WTC11 (cell line): ENCODE measurements at regions not wholly inside any gene's neighbourhood (a gene's known extent, or its start where the extent isn't known, plus 50 kb on each side); places are given as distances from the start of the nearest gene placed in this dataset.
"Not testable (repeated sequence)": the region's sequence is repeated elsewhere in the genome, so short reads cannot be mapped to it uniquely, and the experiment has no call there.

Source experiments
- ATAC-seq: fragments of 200-7000 bp; cut with Tn5 transposase; 2 replicates; pipeline ENCODE4 v1.10.0; 2021; ENCODE audit warnings: mild to moderate bottlenecking, moderate library complexity
- CTCF ChIA-PET: fragments of 300-600 bp; sonication (Branson Sonifier 250); formaldehyde crosslinking; loops from one replicate; lab custom pipeline; 2021; ENCODE audit warnings: antibody characterized with exemption; lab: Charles Lee
- POLR2A ChIA-PET: fragments of 350-600 bp; sonication (Branson Sonifier 250); formaldehyde crosslinking; loops from one replicate; lab custom pipeline; 2021; ENCODE audit warnings: antibody characterized with exemption; lab: Charles Lee
- DNase-seq: peaks from one replicate; pipeline ENCODE4 v3.0.0; 2021; ENCODE audit warnings: low spot score
- H3K27ac Mint-ChIP-seq: 2 replicates; pipeline ENCODE4 v1.8.0; 2021; ENCODE audit warnings: mixed read lengths
- H3K27me3 Mint-ChIP-seq: 2 replicates; pipeline ENCODE4 v1.8.0; 2021; ENCODE audit warnings: low read depth, mild to moderate bottlenecking, moderate library complexity, mixed read lengths
- H3K36me3 Mint-ChIP-seq: 2 replicates; pipeline ENCODE4 v1.8.0; 2021; ENCODE audit warnings: mixed read lengths
- H3K4me1 Mint-ChIP-seq: 2 replicates; pipeline ENCODE4 v1.8.0; 2022; ENCODE audit warnings: mixed read lengths
- H3K4me3 Mint-ChIP-seq: 2 replicates; pipeline ENCODE4 v1.8.0; 2021; ENCODE audit warnings: mild to moderate bottlenecking, moderate library complexity, mixed read lengths
- H3K9me3 Mint-ChIP-seq: 2 replicates; pipeline ENCODE4 v1.8.0; 2021; ENCODE audit warnings: mixed read lengths
- ARID4B ChIP-seq: sonication (generic); formaldehyde crosslinking; IDR thresholded peaks from 2 replicates; pipeline ENCODE4 v1.8.0; 2023; ENCODE audit warnings: missing genetic modification reagents, mild to moderate bottlenecking, borderline replicate concordance
- ATF3 ChIP-seq: sonication (generic); formaldehyde crosslinking; conservative IDR thresholded peaks from 2 replicates; pipeline ENCODE4 v1.8.1; 2022; ENCODE audit warnings: mild to moderate bottlenecking, missing genetic modification reagents
- CREB1 ChIP-seq: sonication (generic); formaldehyde crosslinking; IDR thresholded peaks from 2 replicates; pipeline ENCODE4 v1.8.0; 2023; ENCODE audit warnings: mild to moderate bottlenecking, missing genetic modification reagents
- E2F4 ChIP-seq: sonication (generic); formaldehyde crosslinking; IDR thresholded peaks from 2 replicates; pipeline ENCODE4 v1.8.1; 2022; ENCODE audit warnings: low read depth, mild to moderate bottlenecking, moderate library complexity, missing genetic modification reagents, borderline replicate concordance
- ELF4 ChIP-seq: sonication (generic); formaldehyde crosslinking; IDR thresholded peaks from 2 replicates; pipeline ENCODE4 v1.8.1; 2022; ENCODE audit warnings: low read depth, mild to moderate bottlenecking, moderate library complexity, missing genetic modification reagents
- FOXJ3 ChIP-seq: sonication (generic); formaldehyde crosslinking; IDR thresholded peaks from 2 replicates; pipeline ENCODE4 v1.9.0; 2021; ENCODE audit warnings: missing genetic modification reagents, mild to moderate bottlenecking, borderline replicate concordance
- IRF2 ChIP-seq: sonication (generic); formaldehyde crosslinking; IDR thresholded peaks from 2 replicates; pipeline ENCODE4 v1.8.0; 2022; ENCODE audit warnings: low read depth, missing genetic modification reagents, borderline replicate concordance
- MAX ChIP-seq: sonication (generic); formaldehyde crosslinking; IDR thresholded peaks from 2 replicates; pipeline ENCODE4 v1.8.0; 2022; ENCODE audit warnings: mild to moderate bottlenecking, missing genetic modification reagents
- NR2C2 ChIP-seq: sonication (generic); formaldehyde crosslinking; IDR thresholded peaks from 2 replicates; pipeline ENCODE4 v1.8.0; 2022; ENCODE audit warnings: mild to moderate bottlenecking, missing genetic modification reagents
- OVOL2 ChIP-seq: fragments of 250-450 bp; sonication (Bioruptor Pico); IDR thresholded peaks from 2 replicates; pipeline ENCODE4 v1.9.0; 2021; ENCODE audit warnings: mild to moderate bottlenecking, borderline replicate concordance
- PRRX2 ChIP-seq: fragments of 250-450 bp; sonication (Bioruptor Pico); IDR thresholded peaks from 2 replicates; pipeline ENCODE4 v1.8.0; 2021; ENCODE audit warnings: mild to moderate bottlenecking
- RORB ChIP-seq: fragments of 250-450 bp; sonication (Bioruptor Pico); IDR thresholded peaks from 2 replicates; pipeline ENCODE4 v1.9.0; 2021; ENCODE audit warnings: mild to moderate bottlenecking
- SMAD4 ChIP-seq: sonication (generic); formaldehyde crosslinking; IDR thresholded peaks from 2 replicates; pipeline ENCODE4 v1.8.0; 2022; ENCODE audit warnings: mild to moderate bottlenecking, missing genetic modification reagents
- SOX15 ChIP-seq: fragments of 250-450 bp; sonication (Bioruptor Pico); IDR thresholded peaks from 2 replicates; pipeline ENCODE4 v1.9.0; 2021; ENCODE audit warnings: mild to moderate bottlenecking
- TCF7 ChIP-seq: sonication (generic); formaldehyde crosslinking; IDR thresholded peaks from 2 replicates; pipeline ENCODE4 v1.8.0; 2022; ENCODE audit warnings: mild to moderate bottlenecking, low read depth, missing genetic modification reagents, moderate library complexity
- TP53 ChIP-seq: sonication (generic); formaldehyde crosslinking; IDR thresholded peaks from 2 replicates; pipeline ENCODE4 v1.8.1; 2023; ENCODE audit warnings: mild to moderate bottlenecking, missing genetic modification reagents
- USF1 ChIP-seq: sonication (generic); formaldehyde crosslinking; IDR thresholded peaks from 2 replicates; pipeline ENCODE4 v1.8.0; 2022; ENCODE audit warnings: mild to moderate bottlenecking, missing genetic modification reagents
- ZNF281 ChIP-seq: sonication (generic); formaldehyde crosslinking; IDR thresholded peaks from 2 replicates; pipeline ENCODE4 v1.8.0; 2023; ENCODE audit warnings: mild to moderate bottlenecking, missing genetic modification reagents
- ZNF532 ChIP-seq: fragments of 250-450 bp; sonication (Bioruptor Pico); IDR thresholded peaks from 2 replicates; pipeline ENCODE4 v1.9.0; 2021; ENCODE audit warnings: mild to moderate bottlenecking, borderline replicate concordance
- ZNF671 ChIP-seq: fragments of 250-450 bp; sonication (Bioruptor Pico); IDR thresholded peaks from 2 replicates; pipeline ENCODE4 v1.8.0; 2021; ENCODE audit warnings: mild to moderate bottlenecking

- TF ChIP-seq SOX15 (CRISPR knock-in tag) = no peak
- TF ChIP-seq ARID4B (CRISPR knock-in tag) = no peak
- TF ChIP-seq IRF2 (CRISPR knock-in tag) = no peak
These were observed 82.1 kb upstream of the FOXN2 start (continued) for GRCh38 chr2:48232351-48232750.

GRCh38 chr2:48233005-48233404 is 81.5 kb upstream of the FOXN2 start:
- Mint-ChIP-seq H3K4me3 (no peak overlapping the region), H3K4me1 (no peaks in the 10 kb centered on the region), H3K36me3 (no peaks in the 10 kb centered on the region), H3K27me3 (no peaks in the 10 kb centered on the region), H3K9me3 (no peaks in the 10 kb centered on the region), H3K27ac (no peak overlapping the region)
- CTCF ChIA-PET = no interaction called here
- POLR2A ChIA-PET = no interaction called here
- ATAC-seq (no peak), DNase-seq (no peak)
- TF ChIP-seq MAX (CRISPR knock-in tag) (no peak), CREB1 (CRISPR knock-in tag) (no peak), SMAD4 (no peak), FOXJ3 (no peak), ATF3 (CRISPR knock-in tag) (no peak), TP53 (CRISPR knock-in tag) (no peak), PRRX2 (CRISPR knock-in tag) (no peak), USF1 (CRISPR knock-in tag) (no peak), TCF7 (CRISPR knock-in tag) (no peak), OVOL2 (no peak), RORB (no peak), E2F4 (no peak), ZNF281 (CRISPR knock-in tag) (no peak), ZNF671 (CRISPR knock-in tag) (no peak), NR2C2 (CRISPR knock-in tag) (no peak), ZNF532 (CRISPR knock-in tag) (no peak), ELF4 (no peak)

- H3K4me1 Mint-ChIP-seq, CTCF ChIA-PET, ATAC-seq, H3K9me3 Mint-ChIP-seq, H3K4me3 Mint-ChIP-seq, DNase-seq, H3K36me3 Mint-ChIP-seq, H3K27ac Mint-ChIP-seq, H3K27me3 Mint-ChIP-seq: not testable (repeated sequence)
- POLR2A ChIA-PET = interaction anchor here (0.7 kb wide), 1 partner anchor 27 kb away, joined by 3 read pairs; no protein-coding TSS in a partner anchor
These were observed 80.7 kb upstream of the FOXN2 start for GRCh38 chr2:48233824-48234223.
